SJSA1 (cell line): ENCODE measurements at regions not wholly inside any gene's neighbourhood (a gene's known extent, or its start where the extent isn't known, plus 50 kb on each side); places are given as distances from the start of the nearest gene placed in this dataset.
A peak's percentile ranks its signal among the peaks of the same experiment; 100 is the strongest.

Experiments used
- DNase-seq, 2 experiments: peaks; one replicate each; pipeline ENCODE4 v3.0.0-alpha.2; 2015 to 2020; ENCODE audit warnings: low spot score in 2 of 2, low read depth in 1 of 2
- H3K27ac ChIP-seq: fragments of 250-450 bp; sonication (Bioruptor Pico); 2 replicates; pipeline ENCODE4 v1.5.1; 2020; ENCODE audit warnings: mild to moderate bottlenecking, moderate library complexity
- H3K27me3 ChIP-seq: fragments of 250-450 bp; sonication (Bioruptor Pico); replicated peaks from 2 replicates; pipeline ENCODE4 v1.5.1; 2020; ENCODE audit warnings: mild to moderate bottlenecking, moderate library complexity
- H3K36me3 ChIP-seq: fragments of 250-450 bp; sonication (Bioruptor Pico); 2 replicates; pipeline ENCODE4 v1.5.1; 2020; ENCODE audit warnings: mild to moderate bottlenecking
- H3K4me1 ChIP-seq: fragments of 250-450 bp; sonication (Bioruptor Pico); replicated peaks from 2 replicates; pipeline ENCODE4 v1.6.1; 2021; ENCODE audit warnings: mild to moderate bottlenecking
- H3K4me3 ChIP-seq: fragments of 250-450 bp; sonication (Bioruptor Pico); 2 replicates; pipeline ENCODE4 v1.5.1; 2020; ENCODE audit warnings: mild to moderate bottlenecking
- H3K9me3 ChIP-seq: fragments of 250-450 bp; sonication (Bioruptor Pico); replicated peaks from 2 replicates; pipeline ENCODE4 v1.5.1; 2020; ENCODE audit warnings: mild to moderate bottlenecking

DNA sequence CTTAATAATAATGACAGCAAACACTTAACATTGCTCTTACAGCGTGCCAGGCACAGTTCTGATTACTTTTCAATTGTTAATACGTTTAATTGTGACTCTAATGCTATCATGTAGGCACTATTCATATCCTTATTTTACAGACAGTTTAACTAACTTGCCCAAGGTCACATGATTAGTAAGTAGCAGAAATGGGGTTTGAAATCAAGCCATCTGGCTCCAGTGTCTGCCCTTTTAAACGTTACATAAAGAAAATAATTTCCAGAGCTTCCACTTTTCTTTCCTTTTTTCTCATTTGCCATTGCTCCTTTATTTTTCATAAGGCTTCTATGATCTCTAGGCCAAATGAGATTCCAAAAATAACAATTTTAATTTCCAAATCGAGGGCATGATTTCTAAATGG, 50.6 kb upstream of the IKZF2 start:
- H3K9me3 ChIP-seq = no peaks in the 10 kb centered on the region
- H3K27me3 ChIP-seq = no peaks in the 10 kb centered on the region
- DNase-seq = no peak
- H3K4me1 ChIP-seq = no peaks in the 10 kb centered on the region
- no peak overlapping the region for H3K4me3 ChIP-seq
- H3K36me3 ChIP-seq = peaks cover 15% of the 10 kb centered on the region
- no peak overlapping the region for H3K27ac ChIP-seq

DNA sequence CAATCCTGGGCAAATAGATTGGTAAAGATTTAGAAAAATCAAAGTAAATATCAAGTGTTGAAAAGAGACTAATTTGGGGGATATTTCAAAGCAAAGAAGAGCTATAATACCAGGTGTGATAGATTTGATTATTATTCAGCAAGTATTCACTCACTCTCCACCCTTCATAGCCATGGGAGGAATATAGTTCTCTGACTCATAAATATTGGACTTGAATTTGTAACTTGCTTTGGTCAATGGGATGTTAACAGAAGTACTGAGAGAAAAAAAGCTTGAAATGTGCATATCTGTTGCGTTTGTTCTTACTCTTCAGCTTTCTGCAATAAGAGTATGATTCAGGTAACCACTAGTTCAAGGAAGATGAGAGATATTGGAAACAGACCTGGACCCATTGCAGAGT, 54.5 kb upstream of the IKZF2 start:
- DNase-seq = no peak
- H3K27me3 ChIP-seq = no peaks in the 10 kb centered on the region
- H3K4me1 ChIP-seq = no peaks in the 10 kb centered on the region
- no peak overlapping the region for H3K4me3 ChIP-seq
- H3K36me3 ChIP-seq = 0 out of 2 replicates have a peak, but pooled peaks cover 4% of the 10 kb centered on the region
- H3K9me3 ChIP-seq = no peaks in the 10 kb centered on the region
- no peak overlapping the region for H3K27ac ChIP-seq

DNA sequence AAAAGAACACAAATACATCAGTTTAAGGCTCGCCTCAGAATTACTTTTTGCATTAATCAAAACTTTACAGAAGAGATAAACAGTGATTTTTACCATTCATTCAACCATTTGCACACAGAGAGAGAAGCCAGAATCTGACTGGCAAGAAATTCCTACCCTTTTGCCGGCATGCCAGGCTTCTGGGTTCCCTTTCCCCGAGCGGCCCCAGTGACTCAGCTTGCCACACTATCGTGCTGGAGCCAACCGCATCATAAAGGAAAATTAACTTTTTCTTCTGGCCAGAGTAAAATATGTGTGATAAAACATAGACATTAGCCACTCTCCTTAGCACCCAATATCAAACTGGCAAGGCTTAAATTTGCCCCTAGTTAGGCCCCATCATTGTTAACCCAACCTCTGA, 61.8 kb upstream of the IKZF2 start:
- H3K36me3 ChIP-seq = no peaks in the 10 kb centered on the region
- no peak for DNase-seq
- peaks cover 6% of the 10 kb centered on the region for H3K4me1 ChIP-seq
- no peak overlapping the region for H3K4me3 ChIP-seq
- no peak overlapping the region for H3K27ac ChIP-seq
- H3K9me3 ChIP-seq = no peaks in the 10 kb centered on the region
- H3K27me3 ChIP-seq = no peaks in the 10 kb centered on the region

GRCh38 chr2:213214209-213214608, 62.8 kb upstream of the IKZF2 start:
- Histone ChIP-seq H3K36me3 (no peaks in the 10 kb centered on the region), H3K27me3 (no peaks in the 10 kb centered on the region), H3K4me3 (no peak overlapping the region), H3K9me3 (no peaks in the 10 kb centered on the region), H3K4me1 (peaks cover 6% of the 10 kb centered on the region), H3K27ac (no peak overlapping the region)
- DNase-seq = no peak

DNA sequence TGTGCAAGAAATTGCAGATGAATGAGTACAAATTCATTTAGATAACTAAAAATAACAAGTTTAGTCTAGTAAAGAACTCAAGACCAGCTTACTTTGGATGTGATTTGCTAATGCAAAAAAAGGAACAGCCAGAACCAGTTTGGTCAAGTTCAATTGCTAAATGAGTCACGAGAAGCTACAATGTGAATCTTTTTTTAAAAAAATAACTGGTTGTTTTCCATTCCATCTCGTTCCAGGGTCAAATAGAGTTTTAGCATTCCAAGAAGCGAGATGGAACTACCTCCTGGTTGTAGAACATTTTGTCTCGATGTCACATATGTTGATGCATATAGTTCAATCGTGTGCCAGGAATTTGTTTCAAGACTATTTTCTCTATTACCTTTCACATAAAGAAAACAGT, 65.0 kb upstream of the IKZF2 start:
- Histone ChIP-seq H3K27ac (no peak overlapping the region), H3K4me3 (no peak overlapping the region), H3K4me1 (peaks cover 6% of the 10 kb centered on the region), H3K27me3 (no peaks in the 10 kb centered on the region), H3K9me3 (no peaks in the 10 kb centered on the region), H3K36me3 (no peaks in the 10 kb centered on the region)
- DNase-seq = no peak

GRCh38 chr2:213219816-213220215, 64.4 kb upstream of the SPAG16 start:
- no peaks in the 10 kb centered on the region for H3K36me3 ChIP-seq
- DNase-seq = no peak

DNA sequence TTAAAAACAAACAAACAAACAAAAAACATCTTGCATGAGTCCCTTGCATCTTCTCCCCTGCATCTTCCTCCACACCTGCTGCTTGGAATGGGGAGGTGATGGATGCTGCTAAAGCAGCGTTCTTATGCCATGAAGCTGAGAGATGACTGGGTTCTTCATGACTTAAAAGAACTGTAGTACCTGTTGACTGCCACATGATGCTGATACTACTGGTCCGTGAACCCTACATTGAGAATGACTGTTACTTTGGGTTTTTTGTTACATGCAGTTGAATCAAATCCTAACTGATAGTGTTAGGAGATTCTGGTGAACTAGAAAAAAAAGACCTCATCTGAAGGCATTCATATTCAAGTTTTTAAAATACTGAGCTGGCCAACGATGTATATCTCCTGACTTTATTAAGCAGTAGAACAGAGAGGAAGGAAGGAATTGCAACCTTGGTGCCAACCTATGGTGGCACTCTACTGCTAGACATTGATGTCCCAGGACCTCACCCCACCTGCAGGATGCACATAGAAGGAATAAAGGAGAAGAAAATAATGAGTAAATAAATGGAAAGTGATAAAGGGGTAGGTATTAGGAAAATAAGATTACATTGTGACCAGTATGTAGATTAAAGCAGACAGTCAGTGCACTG, 63.2 kb upstream of the SPAG16 start:
- Histone ChIP-seq H3K9me3 (no peaks in the 10 kb centered on the region), H3K4me3 (no peak overlapping the region), H3K27me3 (no peaks in the 10 kb centered on the region), H3K36me3 (no peaks in the 10 kb centered on the region), H3K4me1 (peaks cover 6% of the 10 kb centered on the region), H3K27ac (no peak overlapping the region)
- DNase-seq = no peak

More at GRCh38 chr2:213219816-213220215, 64.4 kb upstream of the SPAG16 start:
- no peaks in the 10 kb centered on the region for H3K9me3 ChIP-seq
- peaks cover 6% of the 10 kb centered on the region for H3K4me1 ChIP-seq
- no peak overlapping the region for H3K4me3 ChIP-seq
- H3K27me3 ChIP-seq = no peaks in the 10 kb centered on the region
- H3K27ac ChIP-seq = no peak overlapping the region

DNA sequence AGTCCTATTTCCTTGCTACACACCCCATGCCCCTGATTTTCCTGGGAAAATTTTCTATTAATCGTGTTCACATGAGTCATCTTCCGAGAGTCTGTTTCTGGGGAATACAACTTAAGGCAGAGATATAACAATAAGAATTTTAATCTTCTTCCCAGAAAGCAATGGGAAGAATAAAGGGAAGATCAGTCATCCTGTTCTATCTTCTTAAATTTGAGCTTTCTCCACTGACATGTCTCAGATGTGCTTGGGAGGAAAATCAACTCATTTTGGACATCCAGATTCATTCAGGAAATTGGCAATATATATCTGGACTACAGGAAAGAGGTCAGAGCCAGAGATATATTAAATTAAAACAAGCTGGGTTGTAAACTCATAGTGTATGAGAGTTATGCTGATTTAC, 62.3 kb upstream of the SPAG16 start:
- H3K27me3 ChIP-seq = no peaks in the 10 kb centered on the region
- H3K4me1 ChIP-seq = no peaks in the 10 kb centered on the region
- no peak overlapping the region for H3K4me3 ChIP-seq
- H3K36me3 ChIP-seq = no peaks in the 10 kb centered on the region
- H3K27ac ChIP-seq = no peak overlapping the region
- no peak for DNase-seq
- H3K9me3 ChIP-seq = no peaks in the 10 kb centered on the region

- no peaks in the 10 kb centered on the region for H3K9me3 ChIP-seq
- H3K36me3 ChIP-seq = no peaks in the 10 kb centered on the region
- H3K27ac ChIP-seq = no peak overlapping the region
- H3K27me3 ChIP-seq = no peaks in the 10 kb centered on the region
- DNase-seq = no peak
- H3K4me1 ChIP-seq = peaks cover 2% of the 10 kb centered on the region; the same call in 1 of the 2 replicates
- no peak overlapping the region for H3K4me3 ChIP-seq
Measured at GRCh38 chr2:213224366-213224765, 59.9 kb upstream of the SPAG16 start.

- DNase-seq = no peak
- Histone ChIP-seq H3K36me3 (no peaks in the 10 kb centered on the region), H3K4me1 (peaks cover 11% of the 10 kb centered on the region; the same call in 1 of the 2 replicates), H3K27ac (no peak overlapping the region), H3K9me3 (no peaks in the 10 kb centered on the region), H3K27me3 (no peaks in the 10 kb centered on the region), H3K4me3 (no peak overlapping the region)
Measured at GRCh38 chr2:213225866-213226265, 58.4 kb upstream of the SPAG16 start.

GRCh38 chr2:213227458-213227857, 56.8 kb upstream of the SPAG16 start:
- Histone ChIP-seq H3K36me3 (no peaks in the 10 kb centered on the region), H3K27ac (no peak overlapping the region), H3K27me3 (no peaks in the 10 kb centered on the region), H3K9me3 (no peaks in the 10 kb centered on the region), H3K4me3 (no peak overlapping the region), H3K4me1 (peaks cover 11% of the 10 kb centered on the region; the same call in 1 of the 2 replicates)
- DNase-seq = no peak

- H3K4me1 ChIP-seq = peaks cover 21% of the 10 kb centered on the region
- no peaks in the 10 kb centered on the region for H3K36me3 ChIP-seq
- H3K4me3 ChIP-seq = no peak overlapping the region
- no peak overlapping the region for H3K27ac ChIP-seq
- DNase-seq = no peak
- H3K9me3 ChIP-seq = no peaks in the 10 kb centered on the region
- H3K27me3 ChIP-seq = no peaks in the 10 kb centered on the region
Measured at GRCh38 chr2:213228638-213229037, 55.6 kb upstream of the SPAG16 start.

DNA sequence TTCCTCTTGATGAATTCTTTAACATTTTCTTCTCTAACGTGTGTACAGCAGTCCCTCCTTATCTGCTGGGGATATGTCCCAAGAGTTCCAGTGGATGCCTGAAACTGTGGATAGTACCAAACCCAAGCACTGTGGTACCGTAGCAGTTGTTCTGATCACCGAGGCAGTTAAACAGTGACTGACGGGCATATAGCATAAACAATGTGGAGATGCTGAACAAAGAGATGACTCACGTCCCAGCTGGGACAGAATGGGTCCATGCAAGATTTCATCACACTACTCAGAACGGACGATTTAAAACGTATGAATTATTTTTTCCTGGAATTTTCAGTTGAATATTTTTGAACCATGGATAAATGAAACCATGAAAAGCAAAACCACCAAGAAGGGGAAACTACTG, 54.5 kb upstream of the SPAG16 start:
- peak; percentile 63 to 72 for DNase-seq
- no peak overlapping the region for H3K4me3 ChIP-seq
- peaks cover 23% of the 10 kb centered on the region for H3K4me1 ChIP-seq
- no peaks in the 10 kb centered on the region for H3K27me3 ChIP-seq
- H3K9me3 ChIP-seq = no peaks in the 10 kb centered on the region
- peak overlapping the region; percentile 55; the same call in 1 of the 2 replicates for H3K27ac ChIP-seq
- no peaks in the 10 kb centered on the region for H3K36me3 ChIP-seq

DNA sequence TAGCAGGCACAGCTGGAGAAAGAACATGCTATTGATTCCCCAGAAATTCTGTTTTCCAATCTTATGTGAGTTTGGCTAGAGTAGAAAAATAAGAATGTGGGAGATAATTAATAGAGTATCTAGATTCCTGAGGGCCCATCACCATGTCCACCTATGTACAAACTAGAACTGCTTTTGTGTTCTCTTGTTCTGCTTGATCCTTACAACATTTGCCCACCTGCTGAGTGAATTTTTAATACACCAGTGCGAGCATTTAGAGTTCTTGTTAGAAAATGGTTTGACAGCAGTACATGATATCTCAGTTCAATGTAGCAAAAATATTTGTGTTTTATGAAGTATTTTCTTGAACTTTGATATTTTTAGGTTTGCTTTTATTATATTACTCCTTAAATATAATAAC, 52.3 kb upstream of the SPAG16 start:
- no peaks in the 10 kb centered on the region for H3K9me3 ChIP-seq
- peaks cover 32% of the 10 kb centered on the region for H3K4me1 ChIP-seq
- no peak overlapping the region for H3K27ac ChIP-seq
- no peak for DNase-seq
- no peaks in the 10 kb centered on the region for H3K27me3 ChIP-seq
- no peak overlapping the region for H3K4me3 ChIP-seq
- H3K36me3 ChIP-seq = no peaks in the 10 kb centered on the region
